ENCODE measurements at regions not wholly inside any gene's neighbourhood (a gene's known extent, or its start where the extent isn't known, plus 50 kb on each side); places are given as distances from the start of the nearest gene placed in this dataset.

- Histone ChIP-seq H3K4me3 (ENCODE audit: insufficient read depth, low read length, poor library complexity, severe bottlenecking) (no peak overlapping the region), H3K9ac (ENCODE audit: low read length) (no peak overlapping the region), H3K27me3 (ENCODE audit: low read length) (no peaks in the 10 kb centered on the region), H3K9me3 (ENCODE audit: insufficient read depth, low read length) (no peaks in the 10 kb centered on the region), H3K9me2 (replicated peaks; ENCODE audit: insufficient read depth, low read length) (no peaks in the 10 kb centered on the region), H3K79me2 (ENCODE audit: insufficient read depth, low read length) (no peaks in the 10 kb centered on the region), H3K36me3 (ENCODE audit: low read length) (no peaks in the 10 kb centered on the region), H3K4me2 (ENCODE audit: low read depth, low read length, poor library complexity, severe bottlenecking) (no peak overlapping the region), H4K20me1 (ENCODE audit: low read depth, low read length) (no peaks in the 10 kb centered on the region), H2AFZ (ENCODE audit: low read depth, low read length, severe bottlenecking) (no peak overlapping the region), H3K27ac (ENCODE audit: low read depth, low read length) (no peak overlapping the region), H3F3A (ENCODE audit: insufficient read depth) (no peaks in the 10 kb centered on the region)
- no peak for TF ChIP-seq CTCF (IDR thresholded peaks at IDR 0.05; ENCODE audit: insufficient read depth, low read length, poor library complexity, severe bottlenecking)
- no peak for TF ChIP-seq EZH2phosphoT487 (conservative IDR thresholded peaks at IDR 0.05; ENCODE audit: low read length)
These were observed 191.2 kb upstream of the PREP start for GRCh38 chr6:105593805-105594671.

GRCh38 chr6:105593056-105593690 is 190.3 kb upstream of the PREP start:
- Histone ChIP-seq H3K4me2 (ENCODE audit: low read depth, low read length, poor library complexity, severe bottlenecking) (no peak overlapping the region), H3K9ac (ENCODE audit: low read length) (no peak overlapping the region), H3K27ac (ENCODE audit: low read depth, low read length) (no peak overlapping the region), H4K20me1 (ENCODE audit: low read depth, low read length) (no peaks in the 10 kb centered on the region), H3F3A (ENCODE audit: insufficient read depth) (no peaks in the 10 kb centered on the region), H3K36me3 (ENCODE audit: low read length) (no peaks in the 10 kb centered on the region), H3K79me2 (ENCODE audit: insufficient read depth, low read length) (no peaks in the 10 kb centered on the region), H2AFZ (ENCODE audit: low read depth, low read length, severe bottlenecking) (no peak overlapping the region), H3K9me2 (replicated peaks; ENCODE audit: insufficient read depth, low read length) (no peaks in the 10 kb centered on the region), H3K4me3 (ENCODE audit: insufficient read depth, low read length, poor library complexity, severe bottlenecking) (no peak overlapping the region), H3K9me3 (ENCODE audit: insufficient read depth, low read length) (no peaks in the 10 kb centered on the region), H3K27me3 (ENCODE audit: low read length) (no peaks in the 10 kb centered on the region)
- no peak for TF ChIP-seq CTCF (IDR thresholded peaks at IDR 0.05; ENCODE audit: insufficient read depth, low read length, poor library complexity, severe bottlenecking)
- no peak for TF ChIP-seq EZH2phosphoT487 (conservative IDR thresholded peaks at IDR 0.05; ENCODE audit: low read length)

GRCh38 chr6:105592329-105592728 is 189.4 kb upstream of the PREP start:
- H3K27me3 ChIP-seq (ENCODE audit: low read length), result no peaks in the 10 kb centered on the region
- H3K9me3 ChIP-seq (ENCODE audit: insufficient read depth, low read length), result no peaks in the 10 kb centered on the region
- H3K9ac ChIP-seq (ENCODE audit: low read length), result no peak overlapping the region
- no peak for TF ChIP-seq CTCF (IDR thresholded peaks at IDR 0.05; ENCODE audit: insufficient read depth, low read length, poor library complexity, severe bottlenecking)
- TF ChIP-seq EZH2phosphoT487 (conservative IDR thresholded peaks at IDR 0.05; ENCODE audit: low read length), result no peak
- H3K27ac ChIP-seq (ENCODE audit: low read depth, low read length), result no peak overlapping the region
- no peaks in the 10 kb centered on the region for H4K20me1 ChIP-seq (ENCODE audit: low read depth, low read length)
- no peaks in the 10 kb centered on the region for H3K36me3 ChIP-seq (ENCODE audit: low read length)
- H3F3A ChIP-seq (ENCODE audit: insufficient read depth), result no peaks in the 10 kb centered on the region
- no peaks in the 10 kb centered on the region for H3K9me2 ChIP-seq (replicated peaks; ENCODE audit: insufficient read depth, low read length)
- H3K79me2 ChIP-seq (ENCODE audit: insufficient read depth, low read length), result no peaks in the 10 kb centered on the region
- H3K4me3 ChIP-seq (ENCODE audit: insufficient read depth, low read length, poor library complexity, severe bottlenecking), result no peak overlapping the region
- no peak overlapping the region for H2AFZ ChIP-seq (ENCODE audit: low read depth, low read length, severe bottlenecking)
- H3K4me2 ChIP-seq (ENCODE audit: low read depth, low read length, poor library complexity, severe bottlenecking), result no peak overlapping the region
